Neural progenitor cell (in vitro differentiated cells): ENCODE measurements at regions not wholly inside any gene's neighbourhood (a gene's known extent, or its start where the extent isn't known, plus 50 kb on each side); places are given as distances from the start of the nearest gene placed in this dataset.

ENCODE experiments used
- DNase-seq: peaks from one replicate; pipeline ENCODE4 v3.0.0-alpha.2; 2016; ENCODE audit warnings: low spot score
- H2AFZ ChIP-seq: fragments of 200-600 bp; sonication (generic); replicated peaks from 2 replicates; pipeline ENCODE4 v1.6.1; 2016; ENCODE audit warnings: antibody characterized with exemption
- H3F3A ChIP-seq: fragments of 200-600 bp; sonication (generic); 2 replicates; pipeline ENCODE4 v1.6.1; 2016; ENCODE audit warnings: antibody characterized with exemption, low read depth
- H3K27ac ChIP-seq: fragments of 200-600 bp; sonication (generic); 2 replicates; pipeline ENCODE4 v1.5.1; 2016; ENCODE audit warnings: mild to moderate bottlenecking
- H3K27me3 ChIP-seq: fragments of 200-600 bp; sonication (generic); 2 replicates; pipeline ENCODE4 v1.6.1; 2016; ENCODE audit warnings: mild to moderate bottlenecking, moderate library complexity
- H3K36me3 ChIP-seq: fragments of 200-600 bp; sonication (generic); 2 replicates; pipeline ENCODE4 v1.5.1; 2016
- H3K4me1 ChIP-seq: fragments of 200-600 bp; sonication (generic); 2 replicates; pipeline ENCODE4 v1.6.1; 2016; ENCODE audit warnings: mixed run types
- H3K4me2 ChIP-seq: fragments of 200-600 bp; sonication (generic); 2 replicates; pipeline ENCODE4 v1.6.1; 2016
- H3K4me3 ChIP-seq: fragments of 200-600 bp; sonication (generic); 2 replicates; pipeline ENCODE4 v1.5.1; 2016
- H3K79me2 ChIP-seq: fragments of 200-600 bp; sonication (generic); 2 replicates; pipeline ENCODE4 v1.6.1; 2016; ENCODE audit warnings: low read depth
- H3K9ac ChIP-seq: fragments of 200-600 bp; sonication (generic); 2 replicates; pipeline ENCODE4 v1.6.1; 2016
- H3K9me3 ChIP-seq: fragments of 200-600 bp; sonication (generic); 2 replicates; pipeline ENCODE4 v1.5.1; 2016; ENCODE audit warnings: low read depth
- H4K20me1 ChIP-seq: fragments of 200-600 bp; sonication (generic); 2 replicates; pipeline ENCODE4 v1.6.1; 2016; ENCODE audit warnings: low read depth
- H3K27ac Mint-ChIP-seq: 3 replicates; pipeline ENCODE4 v1.8.0; 2021; ENCODE audit warnings: mixed read lengths
- H3K27me3 Mint-ChIP-seq: 2 replicates; pipeline ENCODE4 v1.8.0; 2022; ENCODE audit warnings: low read depth, mild to moderate bottlenecking, inconsistent platforms, moderate library complexity, mixed read lengths; ENCODE audit not compliant: insufficient read depth
- H3K36me3 Mint-ChIP-seq: 3 replicates; pipeline ENCODE4 v1.8.0; 2021; ENCODE audit warnings: mixed read lengths
- H3K4me1 Mint-ChIP-seq: 3 replicates; pipeline ENCODE4 v1.8.0; 2021; ENCODE audit warnings: mixed read lengths
- H3K4me3 Mint-ChIP-seq: 3 replicates; pipeline ENCODE4 v1.8.0; 2021; ENCODE audit warnings: mild to moderate bottlenecking, moderate library complexity, mixed read lengths
- H3K9me3 Mint-ChIP-seq: 3 replicates; pipeline ENCODE4 v1.8.0; 2020; ENCODE audit warnings: mixed read lengths
- EZH2 ChIP-seq: fragments of 200-600 bp; sonication (generic); IDR thresholded peaks from 2 replicates; pipeline ENCODE4 v1.6.1; 2017; ENCODE audit warnings: antibody characterized with exemption, mild to moderate bottlenecking, moderate library complexity
- EZH2phosphoT487 ChIP-seq: fragments of 200-600 bp; sonication (generic); IDR thresholded peaks from 2 replicates; pipeline ENCODE4 v1.6.1; 2017; ENCODE audit warnings: antibody characterized with exemption
- TF ChIP-seq, protein P1 (sequence below): fragments of 200-600 bp; sonication (generic); IDR thresholded peaks from 2 replicates; pipeline ENCODE4 v1.5.1; 2017; ENCODE audit warnings: antibody characterized with exemption, mild to moderate bottlenecking

DNA sequence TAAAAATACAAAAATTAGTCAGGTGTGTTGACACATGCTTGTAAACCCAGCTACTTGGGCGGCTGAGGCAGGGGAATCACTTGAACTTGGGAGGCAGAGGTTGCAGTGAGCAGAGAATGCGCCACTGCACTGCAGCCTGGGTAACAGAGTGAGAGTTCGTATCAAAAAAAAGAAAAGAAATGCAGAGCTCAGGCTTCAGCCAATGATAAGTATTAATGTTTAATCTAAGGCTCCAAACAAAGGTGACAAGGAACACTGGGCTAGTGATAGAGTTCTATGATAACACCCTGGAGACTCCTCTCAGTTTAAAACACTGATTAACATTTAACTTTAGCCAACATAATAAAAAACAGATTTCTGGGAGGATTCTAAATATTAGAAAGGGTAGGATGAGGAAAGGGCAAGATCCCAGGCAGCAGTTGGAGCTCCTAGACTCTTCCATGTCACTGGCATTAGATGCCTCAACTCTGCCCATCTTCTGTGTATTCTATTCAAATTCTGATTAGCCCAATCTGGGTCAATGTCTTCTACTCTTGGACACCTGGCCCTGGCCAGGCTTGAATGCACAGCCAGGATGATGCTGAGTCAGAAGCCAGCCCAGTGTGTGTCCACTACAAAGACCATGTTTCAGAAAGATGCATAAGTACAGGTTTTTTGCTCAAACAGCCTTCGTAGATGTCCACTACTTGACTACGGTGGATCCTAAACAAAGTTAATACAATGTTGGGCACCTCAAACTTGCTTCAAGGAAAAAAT is 91.0 kb upstream of the FAM169A start:
- H3K79me2 ChIP-seq, result no peaks in the 10 kb centered on the region
- no peak for TF ChIP-seq EZH2
- TF ChIP-seq EZH2phosphoT487, result no peak
- TF ChIP-seq, protein P1, sequence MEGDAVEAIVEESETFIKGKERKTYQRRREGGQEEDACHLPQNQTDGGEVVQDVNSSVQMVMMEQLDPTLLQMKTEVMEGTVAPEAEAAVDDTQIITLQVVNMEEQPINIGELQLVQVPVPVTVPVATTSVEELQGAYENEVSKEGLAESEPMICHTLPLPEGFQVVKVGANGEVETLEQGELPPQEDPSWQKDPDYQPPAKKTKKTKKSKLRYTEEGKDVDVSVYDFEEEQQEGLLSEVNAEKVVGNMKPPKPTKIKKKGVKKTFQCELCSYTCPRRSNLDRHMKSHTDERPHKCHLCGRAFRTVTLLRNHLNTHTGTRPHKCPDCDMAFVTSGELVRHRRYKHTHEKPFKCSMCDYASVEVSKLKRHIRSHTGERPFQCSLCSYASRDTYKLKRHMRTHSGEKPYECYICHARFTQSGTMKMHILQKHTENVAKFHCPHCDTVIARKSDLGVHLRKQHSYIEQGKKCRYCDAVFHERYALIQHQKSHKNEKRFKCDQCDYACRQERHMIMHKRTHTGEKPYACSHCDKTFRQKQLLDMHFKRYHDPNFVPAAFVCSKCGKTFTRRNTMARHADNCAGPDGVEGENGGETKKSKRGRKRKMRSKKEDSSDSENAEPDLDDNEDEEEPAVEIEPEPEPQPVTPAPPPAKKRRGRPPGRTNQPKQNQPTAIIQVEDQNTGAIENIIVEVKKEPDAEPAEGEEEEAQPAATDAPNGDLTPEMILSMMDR, result no peak
- no peaks in the 10 kb centered on the region for H3K27me3 ChIP-seq
- no peaks in the 10 kb centered on the region for H4K20me1 ChIP-seq
- H2AFZ ChIP-seq, result no peak overlapping the region
- no peak overlapping the region for H3K9ac ChIP-seq
- no peaks in the 10 kb centered on the region for H3K4me1 ChIP-seq
- no peak for DNase-seq
- H3K4me2 ChIP-seq, result no peak overlapping the region
- H3K27ac ChIP-seq, result no peak overlapping the region
- no peaks in the 10 kb centered on the region for H3K9me3 ChIP-seq
- H3F3A ChIP-seq, result no peaks in the 10 kb centered on the region
- no peaks in the 10 kb centered on the region for H3K4me1 Mint-ChIP-seq
- no peaks in the 10 kb centered on the region for H3K27me3 Mint-ChIP-seq
- peaks cover 2% of the 10 kb centered on the region for H3K9me3 Mint-ChIP-seq
- no peak overlapping the region for H3K4me3 Mint-ChIP-seq
- no peaks in the 10 kb centered on the region for H3K36me3 ChIP-seq
- H3K27ac Mint-ChIP-seq, result no peak overlapping the region
- H3K4me3 ChIP-seq, result no peak overlapping the region
- H3K36me3 Mint-ChIP-seq, result no peaks in the 10 kb centered on the region

DNA sequence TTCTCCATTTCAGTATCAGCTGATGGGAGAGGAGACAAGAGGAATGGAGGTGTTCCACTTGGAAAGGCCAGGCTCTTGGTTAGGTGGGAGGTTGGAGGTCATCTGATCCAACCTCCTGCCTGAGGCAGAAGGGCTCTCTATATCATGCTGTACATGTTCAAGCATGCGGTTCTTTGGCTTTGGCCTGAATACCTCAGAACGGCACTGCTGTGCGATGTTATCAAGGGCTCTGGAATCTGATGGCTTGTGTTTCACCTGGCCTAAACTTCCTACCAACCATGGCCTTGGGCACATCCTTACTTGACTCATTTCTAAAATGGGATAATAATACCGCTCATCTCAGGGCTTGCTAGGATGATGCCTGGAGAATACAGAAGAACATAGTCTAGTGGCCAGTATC is 90.1 kb upstream of the FAM169A start:
- DNase-seq, result no peak
- H3F3A ChIP-seq, result no peaks in the 10 kb centered on the region
- Mint-ChIP-seq H3K27ac (no peak overlapping the region), H3K4me3 (no peak overlapping the region), H3K9me3 (peaks cover 2% of the 10 kb centered on the region), H3K27me3 (no peaks in the 10 kb centered on the region), H3K36me3 (no peaks in the 10 kb centered on the region), H3K4me1 (no peaks in the 10 kb centered on the region)
- H3K27ac ChIP-seq, result no peak overlapping the region
- no peaks in the 10 kb centered on the region for H3K4me1 ChIP-seq
- H2AFZ ChIP-seq, result no peak overlapping the region
- TF ChIP-seq, protein P1, result no peak
- TF ChIP-seq EZH2 (no peak), EZH2phosphoT487 (no peak)
- H3K36me3 ChIP-seq, result no peaks in the 10 kb centered on the region
- H4K20me1 ChIP-seq, result no peaks in the 10 kb centered on the region
- no peak overlapping the region for H3K4me2 ChIP-seq
- no peak overlapping the region for H3K9ac ChIP-seq
- no peaks in the 10 kb centered on the region for H3K27me3 ChIP-seq
- no peaks in the 10 kb centered on the region for H3K79me2 ChIP-seq
- H3K4me3 ChIP-seq, result no peak overlapping the region
- no peaks in the 10 kb centered on the region for H3K9me3 ChIP-seq

DNA sequence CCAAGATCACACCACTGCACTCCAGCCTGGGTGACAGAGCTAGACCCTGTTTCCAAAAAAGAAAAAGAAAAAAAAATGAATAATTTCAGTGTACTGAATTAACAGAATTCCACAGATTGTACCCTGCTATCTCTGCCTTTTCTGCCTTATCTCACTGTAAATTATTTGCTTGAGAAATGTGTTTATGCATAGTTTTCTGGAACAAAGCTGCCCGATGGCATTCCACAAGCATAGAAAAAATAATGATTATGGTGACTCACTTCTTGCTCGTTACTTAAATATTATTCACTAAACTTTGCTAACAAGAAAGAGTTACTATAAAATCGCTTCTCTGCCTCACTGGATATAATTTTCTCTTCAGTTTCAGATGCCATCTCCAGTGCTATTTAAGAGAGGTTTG is 88.7 kb upstream of the FAM169A start:
- TF ChIP-seq EZH2phosphoT487, result no peak
- TF ChIP-seq, protein P1, result no peak
- no peak for TF ChIP-seq EZH2
- Histone ChIP-seq H3K36me3 (no peaks in the 10 kb centered on the region), H2AFZ (no peak overlapping the region), H3K79me2 (no peaks in the 10 kb centered on the region), H3K27me3 (no peaks in the 10 kb centered on the region), H3K9ac (no peak overlapping the region), H3K9me3 (no peaks in the 10 kb centered on the region), H4K20me1 (no peaks in the 10 kb centered on the region), H3F3A (no peaks in the 10 kb centered on the region), H3K4me1 (no peaks in the 10 kb centered on the region), H3K27ac (no peak overlapping the region), H3K4me3 (no peak overlapping the region), H3K4me2 (no peak overlapping the region)
- H3K4me1 Mint-ChIP-seq, result no peaks in the 10 kb centered on the region
- H3K4me3 Mint-ChIP-seq, result no peak overlapping the region
- H3K27me3 Mint-ChIP-seq, result peaks cover 2% of the 10 kb centered on the region
- H3K9me3 Mint-ChIP-seq, result peaks cover 2% of the 10 kb centered on the region
- DNase-seq, result no peak
- H3K27ac Mint-ChIP-seq, result no peak overlapping the region
- H3K36me3 Mint-ChIP-seq, result no peaks in the 10 kb centered on the region
